Keratinocyte (primary cell): ENCODE measurements at regions not wholly inside any gene's neighbourhood (a gene's known extent, or its start where the extent isn't known, plus 50 kb on each side); places are given as distances from the start of the nearest gene placed in this dataset.

ENCODE experiments used
- DNase-seq: peaks from one replicate; pipeline ENCODE4 v3.0.0-alpha.2; 2011; ENCODE audit warnings: low read depth, missing footprints, low spot score
- FAIRE-seq: peaks from 2 replicates; lab custom pipeline; 2011; peaks lifted over from hg19 to GRCh38; lab: Jason Lieb, UNC
- H2AFZ ChIP-seq: 2 replicates; pipeline ENCODE4 v1.6.0; 2012; ENCODE audit warnings: low read length, control low read depth, inconsistent platforms; ENCODE audit not compliant: control insufficient read depth
- H3K27ac ChIP-seq: 2 replicates; pipeline ENCODE4 v1.5.1; 2011; ENCODE audit warnings: low read length; ENCODE audit not compliant: control insufficient read depth, insufficient read depth
- H3K27me3 ChIP-seq: 3 replicates; pipeline ENCODE4 v1.6.0; 2011; ENCODE audit warnings: low read length; ENCODE audit not compliant: control insufficient read depth, insufficient read depth; ENCODE audit errors: extremely low read depth
- H3K36me3 ChIP-seq, 2 experiments: 2 replicates in 1 of 2; 3 replicates in 1 of 2; pipeline ENCODE4 v1.5.1; 2011; ENCODE audit warnings: low read length in 2 of 2, mild to moderate bottlenecking in 1 of 2; ENCODE audit not compliant: control insufficient read depth in 2 of 2, insufficient read depth in 2 of 2; ENCODE audit errors: extremely low read depth in 1 of 2
- H3K4me1 ChIP-seq: 3 replicates; pipeline ENCODE4 v1.5.1; 2011; ENCODE audit warnings: low read length; ENCODE audit not compliant: control insufficient read depth, insufficient read depth; ENCODE audit errors: extremely low read depth
- H3K4me2 ChIP-seq: 3 replicates; pipeline ENCODE4 v1.6.0; 2011; ENCODE audit warnings: low read depth, low read length; ENCODE audit not compliant: control insufficient read depth, insufficient read depth; ENCODE audit errors: extremely low read depth
- H3K4me3 ChIP-seq, 3 experiments: fragments of 200-600 bp in 1 of 3; sonication (generic) in 1 of 3; 2 replicates in 2 of 3; 3 replicates in 1 of 3; pipeline ENCODE4 v1.5.1; 2011 to 2016; ENCODE audit warnings: low read length in 3 of 3, mild to moderate bottlenecking in 3 of 3, control low read depth in 2 of 3, inconsistent platforms in 1 of 3, low read depth in 1 of 3, mixed read lengths in 1 of 3, mixed run types in 1 of 3, moderate library complexity in 1 of 3; ENCODE audit not compliant: control insufficient read depth in 2 of 3, insufficient read depth in 2 of 3; ENCODE audit errors: extremely low read depth in 1 of 3
- H3K79me2 ChIP-seq: 2 replicates; pipeline ENCODE4 v1.6.0; 2012; ENCODE audit warnings: low read length; ENCODE audit not compliant: control insufficient read depth, insufficient read depth
- H3K9ac ChIP-seq: 3 replicates; pipeline ENCODE4 v1.6.0; 2011; ENCODE audit warnings: low read length; ENCODE audit not compliant: control insufficient read depth, insufficient read depth; ENCODE audit errors: extremely low read depth
- H3K9me1 ChIP-seq: 3 replicates; pipeline ENCODE4 v1.6.0; 2011; ENCODE audit warnings: low read length; ENCODE audit not compliant: control insufficient read depth, insufficient read depth; ENCODE audit errors: extremely low read depth
- H3K9me3 ChIP-seq: 2 replicates; pipeline ENCODE4 v1.5.1; 2012; ENCODE audit warnings: low read depth, low read length; ENCODE audit not compliant: control insufficient read depth
- H4K20me1 ChIP-seq: 3 replicates; pipeline ENCODE4 v1.6.0; 2011; ENCODE audit warnings: low read length; ENCODE audit not compliant: control insufficient read depth, insufficient read depth; ENCODE audit errors: extremely low read depth
- CTCF ChIP-seq, 3 experiments: IDR thresholded peaks in 1 of 3; conservative IDR thresholded peaks in 1 of 3; optimal IDR thresholded peaks in 1 of 3; 2 replicates in 2 of 3; 3 replicates in 1 of 3; pipeline versions ENCODE3 to v1.5.1; 2011; ENCODE audit warnings: low read length in 3 of 3, mild to moderate bottlenecking in 3 of 3, moderate library complexity in 2 of 3, control low read depth in 1 of 3, inconsistent platforms in 1 of 3; ENCODE audit not compliant: insufficient read depth in 2 of 3; ENCODE audit errors: extremely low read depth in 1 of 3
- EZH2 ChIP-seq: IDR thresholded peaks from one replicate; pipeline ENCODE4 v1.6.1; 2012; ENCODE audit warnings: inconsistent platforms, mild to moderate bottlenecking, low read length, moderate library complexity
- dilution Hi-C: fragments of 300-500 bp; cut with MboI; formaldehyde crosslinking; loops from one replicate; pipeline ENCODE4 v1.7.0; 2020; ENCODE audit warnings: low sequenced_read_pairs; ENCODE audit not compliant: extremely low pct_ligation_motif_present

GRCh38 chr5:126104341-126104740, 318.9 kb upstream of the GRAMD2B start:
- Histone ChIP-seq H3K9me3 (no peaks in the 10 kb centered on the region), H3K36me3 (no peaks in the 10 kb centered on the region), H3K27ac (no peak overlapping the region), H3K4me3 (no peak overlapping the region), H3K9ac (no peak overlapping the region), H3K4me2 (no peak overlapping the region), H3K4me1 (peaks cover 19% of the 10 kb centered on the region), H4K20me1 (no peaks in the 10 kb centered on the region), H2AFZ (no peak overlapping the region), H3K9me1 (no peaks in the 10 kb centered on the region), H3K79me2 (no peaks in the 10 kb centered on the region), H3K27me3 (no peaks in the 10 kb centered on the region)
- dilution Hi-C loops = no loop called here
- no peak for TF ChIP-seq CTCF (optimal IDR thresholded peaks at IDR 0.05 in 1 of 3, IDR thresholded peaks at IDR 0.05 in 1 of 3, conservative IDR thresholded peaks at IDR 0.05 in 1 of 3; ENCODE audit: extremely low read depth in 1 of 3, insufficient read depth in 2 of 3, low read length in 3 of 3)
- FAIRE-seq = no peak
- DNase-seq = no peak

DNA sequence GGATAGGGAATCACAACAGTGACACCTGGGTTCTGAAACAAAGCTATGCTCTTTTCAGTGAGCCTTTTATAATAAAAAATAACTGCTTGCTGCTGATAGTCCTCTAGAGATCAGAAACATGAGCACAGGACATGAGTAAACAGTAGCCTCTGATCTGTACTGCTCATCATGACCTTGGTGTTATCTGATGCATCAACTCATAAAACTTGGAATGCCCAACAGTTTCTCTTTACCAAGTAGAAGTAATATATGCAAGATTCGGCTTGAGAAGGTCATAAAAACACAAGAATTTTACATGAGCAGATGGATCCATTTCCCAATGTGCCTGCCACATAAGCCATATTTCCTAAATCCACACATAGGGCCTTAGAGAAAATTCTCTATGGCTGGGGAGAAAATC, 318.3 kb upstream of the GRAMD2B start:
- no peak overlapping the region for H3K9ac ChIP-seq
- H3K27ac ChIP-seq = no peak overlapping the region
- H2AFZ ChIP-seq = no peak overlapping the region
- no peak overlapping the region for H3K4me3 ChIP-seq
- no peak for TF ChIP-seq CTCF (optimal IDR thresholded peaks at IDR 0.05 in 1 of 3, IDR thresholded peaks at IDR 0.05 in 1 of 3, conservative IDR thresholded peaks at IDR 0.05 in 1 of 3; ENCODE audit: extremely low read depth in 1 of 3, insufficient read depth in 2 of 3, low read length in 3 of 3)
- TF ChIP-seq EZH2 = no peak
- no peaks in the 10 kb centered on the region for H3K9me3 ChIP-seq
- DNase-seq (no peak), FAIRE-seq (no peak)
- dilution Hi-C loops = no loop called here
- no peaks in the 10 kb centered on the region for H3K27me3 ChIP-seq
- H3K4me1 ChIP-seq = peaks cover 19% of the 10 kb centered on the region
- H3K36me3 ChIP-seq = no peaks in the 10 kb centered on the region
- no peaks in the 10 kb centered on the region for H4K20me1 ChIP-seq
- no peak overlapping the region for H3K4me2 ChIP-seq
- H3K9me1 ChIP-seq = no peaks in the 10 kb centered on the region
- no peaks in the 10 kb centered on the region for H3K79me2 ChIP-seq
